SK-N-MC (cell line): ENCODE measurements at regions not wholly inside any gene's neighbourhood (a gene's known extent, or its start where the extent isn't known, plus 50 kb on each side); places are given as distances from the start of the nearest gene placed in this dataset.

Experiments
- DNase-seq: peaks from one replicate; pipeline ENCODE4 v3.0.0-alpha.2; 2011; ENCODE audit warnings: low read depth, low spot score
- H3K27ac ChIP-seq: fragments of 200-600 bp; sonication (generic); 2 replicates; pipeline ENCODE4 v1.5.1; 2016; ENCODE audit warnings: mixed run types
- H3K36me3 ChIP-seq: fragments of 200-600 bp; sonication (generic); 2 replicates; pipeline ENCODE4 v1.6.1; 2017; ENCODE audit warnings: antibody characterized with exemption, low read length, mixed read lengths; ENCODE audit not compliant: insufficient read depth
- H3K4me3 ChIP-seq: fragments of 200-600 bp; sonication (generic); 2 replicates; pipeline ENCODE4 v1.5.1; 2016
- H3K9ac ChIP-seq: fragments of 200-600 bp; sonication (generic); 2 replicates; pipeline ENCODE4 v1.8.0; 2017; ENCODE audit warnings: mixed run types, mixed read lengths; ENCODE audit not compliant: insufficient read length
- H3K9me3 ChIP-seq: fragments of 200-600 bp; sonication (generic); 2 replicates; pipeline ENCODE4 v1.6.1; 2017; ENCODE audit warnings: low read depth, mild to moderate bottlenecking, antibody characterized with exemption, low read length, moderate library complexity, mixed read lengths
- EZH2 ChIP-seq: fragments of 200-600 bp; sonication (generic); IDR thresholded peaks from one replicate; pipeline ENCODE4 v1.6.1; 2017; ENCODE audit warnings: antibody characterized with exemption
- FOXP2 ChIP-seq: optimal IDR thresholded peaks from 2 replicates; pipeline ENCODE3; 2011; ENCODE audit warnings: mild to moderate bottlenecking, moderate library complexity; ENCODE audit not compliant: insufficient read depth; ENCODE audit errors: extremely low read length, control extremely low read depth
- POLR2AphosphoS5 ChIP-seq: IDR thresholded peaks from 2 replicates; pipeline ENCODE4 v1.6.1; 2012; ENCODE audit warnings: mild to moderate bottlenecking, low read depth, low read length, borderline replicate concordance

DNA sequence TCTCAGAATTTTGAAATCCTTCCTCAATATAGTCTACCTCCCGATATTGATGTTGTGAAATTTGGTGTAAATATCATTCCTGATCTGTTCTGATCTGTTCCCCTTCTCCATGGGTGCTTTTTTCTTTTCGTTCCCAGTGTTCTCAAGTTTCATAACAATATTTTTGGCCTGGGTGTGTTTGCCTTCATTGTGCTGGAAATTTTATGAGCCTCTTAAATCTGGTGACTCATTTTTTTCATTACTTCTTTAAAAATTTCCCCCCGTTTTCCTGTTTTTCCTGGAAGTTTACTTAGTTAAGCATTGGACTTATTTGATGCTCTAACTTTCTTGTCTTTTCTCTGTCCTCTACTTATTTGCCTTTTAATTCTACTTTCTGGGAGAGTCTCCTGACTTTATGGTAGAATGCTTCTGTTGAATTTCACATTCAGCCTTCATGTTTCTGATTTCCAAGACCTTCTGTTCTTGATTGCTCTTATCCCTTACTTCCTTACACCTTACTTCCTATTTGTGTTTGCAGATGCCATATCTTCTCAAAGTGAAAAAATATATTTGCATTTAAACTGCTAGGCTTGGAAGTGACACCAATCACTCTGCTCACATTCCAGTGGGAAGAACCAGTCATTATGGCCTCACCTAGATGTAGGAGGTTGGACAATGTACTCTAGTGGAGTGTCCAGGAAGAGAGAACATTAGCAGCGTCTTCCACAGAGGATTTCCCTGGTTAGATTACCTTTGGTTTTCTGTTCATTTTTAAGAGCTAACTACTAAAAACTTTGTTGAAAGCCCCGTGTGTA is 441.9 kb downstream of the ARHGEF28 start:
- DNase-seq: no peak

DNA sequence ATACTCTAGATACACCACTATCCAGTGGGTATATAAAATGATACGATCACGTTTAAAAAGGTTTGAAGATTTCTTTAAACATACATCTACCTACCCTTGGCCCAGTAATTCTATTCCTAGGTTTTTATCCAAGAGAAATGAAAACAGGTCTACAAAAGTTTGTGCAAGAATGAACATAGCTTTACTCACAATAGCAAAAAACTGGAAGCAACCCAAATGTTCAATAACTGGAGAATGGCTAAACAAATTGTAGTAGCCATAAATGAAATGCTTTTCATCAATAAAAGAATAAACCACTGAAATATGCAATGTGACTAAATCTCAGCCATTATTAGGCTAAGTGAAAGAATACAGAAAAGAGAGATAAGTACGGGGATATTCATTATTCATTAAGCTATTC is 438.9 kb downstream of the ARHGEF28 start:
- Histone ChIP-seq H3K9me3 (no peaks in the 10 kb centered on the region), H3K4me3 (no peak overlapping the region), H3K27ac (no peak overlapping the region), H3K36me3 (no peaks in the 10 kb centered on the region), H3K9ac (no peak overlapping the region)
- no peak for DNase-seq
- TF ChIP-seq EZH2 (no peak), POLR2AphosphoS5 (no peak), FOXP2 (no peak)

More for the DNA sequence above, 441.9 kb downstream of the ARHGEF28 start:
- TF ChIP-seq EZH2 (no peak), FOXP2 (no peak), POLR2AphosphoS5 (no peak)
- no peaks in the 10 kb centered on the region for H3K9me3 ChIP-seq
- no peak overlapping the region for H3K4me3 ChIP-seq
- no peak overlapping the region for H3K27ac ChIP-seq
- no peak overlapping the region for H3K9ac ChIP-seq
- no peaks in the 10 kb centered on the region for H3K36me3 ChIP-seq

DNA sequence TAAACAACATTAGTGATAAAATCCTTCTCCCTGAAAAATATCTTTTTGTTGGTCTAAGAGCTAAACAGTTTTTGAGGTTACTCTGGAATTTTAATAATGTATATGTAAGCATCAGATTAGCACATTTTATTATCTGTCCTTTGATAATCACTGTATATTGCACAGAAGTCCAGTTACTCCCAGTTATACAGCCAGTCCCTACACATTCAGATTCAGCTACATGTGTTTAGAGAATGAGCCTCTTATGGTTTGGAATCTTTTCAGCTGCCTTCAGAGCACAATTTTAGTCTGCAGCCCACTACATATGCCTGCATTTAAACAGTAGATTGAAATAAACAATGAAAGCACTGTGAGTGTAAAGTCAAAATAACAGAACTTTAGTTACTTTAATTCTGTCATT is 438.2 kb downstream of the ARHGEF28 start:
- H3K9ac ChIP-seq: no peak overlapping the region
- H3K36me3 ChIP-seq: no peaks in the 10 kb centered on the region
- H3K27ac ChIP-seq: no peak overlapping the region
- H3K4me3 ChIP-seq: no peak overlapping the region
- H3K9me3 ChIP-seq: no peaks in the 10 kb centered on the region
- DNase-seq: no peak
- TF ChIP-seq POLR2AphosphoS5: no peak
- no peak for TF ChIP-seq EZH2
- TF ChIP-seq FOXP2: no peak

DNA sequence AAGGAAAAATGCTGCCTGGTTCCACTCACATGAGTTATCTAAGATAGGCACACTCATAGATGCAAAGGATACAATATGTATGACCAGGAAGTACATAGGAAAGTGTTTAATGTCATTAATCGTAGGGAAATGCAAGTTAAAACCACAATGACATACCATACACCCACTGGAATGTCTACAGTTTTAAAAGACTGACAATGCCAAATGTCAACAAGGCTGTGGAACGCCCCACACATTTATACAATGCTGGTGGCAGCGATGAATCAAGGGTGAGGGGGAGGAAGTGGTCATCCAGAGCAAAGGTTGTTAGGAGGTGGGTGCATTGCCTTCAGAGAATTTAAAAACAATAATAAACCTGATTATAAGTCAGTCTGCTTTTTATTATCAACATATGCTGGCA is 437.8 kb downstream of the ARHGEF28 start:
- TF ChIP-seq EZH2: no peak
- no peak for TF ChIP-seq POLR2AphosphoS5
- TF ChIP-seq FOXP2: no peak
- DNase-seq: no peak
- no peak overlapping the region for H3K4me3 ChIP-seq
- no peaks in the 10 kb centered on the region for H3K9me3 ChIP-seq
- H3K27ac ChIP-seq: no peak overlapping the region
- H3K9ac ChIP-seq: no peak overlapping the region
- no peaks in the 10 kb centered on the region for H3K36me3 ChIP-seq

DNA sequence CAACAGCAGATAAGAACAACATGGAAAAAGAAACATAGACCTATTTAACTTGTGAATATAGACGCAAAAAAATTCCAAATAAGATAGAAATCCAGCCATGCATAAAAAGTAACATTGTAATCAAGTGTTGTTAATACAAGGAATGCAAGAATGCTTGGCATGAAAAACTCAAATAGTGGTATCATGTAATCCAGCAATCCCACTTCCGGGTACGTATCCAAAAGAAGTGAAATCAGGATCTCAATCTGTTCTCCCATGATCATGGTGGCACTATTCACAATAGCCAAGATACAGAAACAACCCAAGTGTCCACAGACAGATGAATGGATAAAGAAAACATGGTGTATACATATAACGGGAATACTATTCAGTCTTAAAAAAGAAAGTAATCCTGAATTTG is 437.4 kb downstream of the ARHGEF28 start:
- TF ChIP-seq POLR2AphosphoS5: no peak
- no peak for TF ChIP-seq FOXP2
- no peak for TF ChIP-seq EZH2
- no peak overlapping the region for H3K27ac ChIP-seq
- no peaks in the 10 kb centered on the region for H3K36me3 ChIP-seq
- H3K9ac ChIP-seq: no peak overlapping the region
- no peak overlapping the region for H3K4me3 ChIP-seq
- no peak for DNase-seq
- H3K9me3 ChIP-seq: no peaks in the 10 kb centered on the region

DNA sequence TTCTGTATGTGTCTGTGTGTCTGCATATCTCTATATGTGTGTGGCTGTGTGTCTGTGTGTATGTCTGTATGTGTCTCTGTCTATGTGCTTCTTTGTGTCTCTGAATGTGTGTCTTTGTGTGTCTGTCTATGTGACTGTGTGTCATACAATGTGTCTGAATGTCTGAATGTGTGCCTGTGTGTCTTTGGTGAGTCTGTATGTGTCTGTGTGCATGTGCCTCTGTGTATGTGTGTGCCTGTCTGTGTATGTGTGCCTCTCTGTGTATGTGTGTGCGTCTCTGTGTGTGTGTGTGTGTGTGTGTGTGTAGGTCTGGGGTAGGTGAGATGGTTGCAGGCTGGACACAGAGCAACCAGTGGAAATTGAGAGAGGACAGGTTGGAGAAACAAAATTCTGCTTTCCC is 435.3 kb downstream of the ARHGEF28 start:
- no peak for DNase-seq
- H3K9ac ChIP-seq: no peak overlapping the region
- H3K27ac ChIP-seq: no peak overlapping the region
- TF ChIP-seq FOXP2 (no peak), EZH2 (no peak), POLR2AphosphoS5 (no peak)
- H3K9me3 ChIP-seq: no peaks in the 10 kb centered on the region
- H3K36me3 ChIP-seq: no peaks in the 10 kb centered on the region
- H3K4me3 ChIP-seq: no peak overlapping the region

DNA sequence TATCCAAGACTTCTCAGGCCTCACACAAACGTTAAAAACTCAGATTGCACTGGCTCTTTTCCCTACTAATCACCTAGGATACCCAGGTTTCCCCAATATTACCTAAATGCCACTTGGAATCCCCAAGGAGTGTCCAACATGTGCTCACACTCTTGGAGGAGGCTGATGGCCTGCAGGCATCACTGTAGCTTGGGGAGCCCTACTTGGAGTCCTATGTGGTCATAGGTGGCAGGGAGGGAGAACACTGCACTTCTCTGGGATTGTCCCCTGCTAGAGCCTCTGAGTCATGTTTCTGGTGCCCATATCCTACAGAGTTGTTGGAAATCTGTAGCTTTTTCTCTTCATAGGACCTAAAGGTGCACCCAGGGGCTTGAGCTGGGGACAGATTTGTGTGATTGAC is 433.7 kb downstream of the ARHGEF28 start:
- no peak for DNase-seq
- Histone ChIP-seq H3K27ac (no peak overlapping the region), H3K9ac (no peak overlapping the region), H3K36me3 (no peaks in the 10 kb centered on the region), H3K4me3 (no peak overlapping the region), H3K9me3 (no peaks in the 10 kb centered on the region)
- TF ChIP-seq FOXP2 (no peak), EZH2 (no peak), POLR2AphosphoS5 (no peak)

DNA sequence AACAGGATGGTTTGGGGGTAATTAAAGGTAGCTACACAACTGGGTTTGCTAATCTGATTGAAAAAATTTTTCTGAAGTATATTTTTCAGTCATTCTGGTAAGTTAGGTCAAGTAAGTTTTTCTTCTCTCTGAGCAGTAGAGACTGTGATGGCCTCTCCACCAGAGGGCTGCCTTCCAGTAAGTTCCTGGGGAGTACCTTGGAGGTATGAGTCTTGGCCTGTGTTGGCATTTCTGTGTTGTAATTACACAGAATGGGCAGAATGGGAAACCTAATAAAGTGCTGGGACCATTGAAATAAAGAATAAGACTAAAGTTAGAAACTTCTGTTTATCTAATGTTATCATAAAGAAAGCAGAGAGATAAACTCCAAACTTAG is 430.8 kb downstream of the ARHGEF28 start:
- no peak for DNase-seq
- TF ChIP-seq EZH2 (no peak), FOXP2 (no peak), POLR2AphosphoS5 (no peak)
- H3K36me3 ChIP-seq: no peaks in the 10 kb centered on the region
- H3K4me3 ChIP-seq: no peak overlapping the region
- no peak overlapping the region for H3K27ac ChIP-seq
- no peaks in the 10 kb centered on the region for H3K9me3 ChIP-seq
- H3K9ac ChIP-seq: no peak overlapping the region
